OCI-LY1 (cell line): ENCODE measurements at regions not wholly inside any gene's neighbourhood (a gene's known extent, or its start where the extent isn't known, plus 50 kb on each side); places are given as distances from the start of the nearest gene placed in this dataset.
"Not testable (repeated sequence)": the region's sequence is repeated elsewhere in the genome, so short reads cannot be mapped to it uniquely, and the experiment has no call there.

Source experiments
- H2AFZ ChIP-seq: fragments of 200-600 bp; sonication (generic), shearing (Covaris generic); 2 replicates; pipeline ENCODE4 v1.6.0; 2014; ENCODE audit warnings: antibody characterized with exemption, mild to moderate bottlenecking, low read length
- H3F3A ChIP-seq: fragments of 200-600 bp; sonication (generic), shearing (Covaris generic); 2 replicates; pipeline ENCODE4 v1.6.0; 2014; ENCODE audit warnings: mild to moderate bottlenecking, antibody characterized with exemption, low read length, moderate library complexity; ENCODE audit not compliant: insufficient read depth
- H3K27ac ChIP-seq: fragments of 200-600 bp; sonication (generic); 2 replicates; pipeline ENCODE4 v1.5.1; 2014; ENCODE audit warnings: low read length, mixed run types, mild to moderate bottlenecking, low read depth; ENCODE audit not compliant: poor library complexity, severe bottlenecking
- H3K27me3 ChIP-seq: fragments of 200-600 bp; sonication (generic); 2 replicates; pipeline ENCODE4 v1.6.0; 2014; ENCODE audit warnings: antibody characterized with exemption, mild to moderate bottlenecking, low read length, moderate library complexity; ENCODE audit not compliant: insufficient read depth
- H3K36me3 ChIP-seq: fragments of 200-600 bp; sonication (generic); 2 replicates; pipeline ENCODE4 v1.6.1; 2014; ENCODE audit warnings: mild to moderate bottlenecking, antibody characterized with exemption, low read length, moderate library complexity, mixed read lengths; ENCODE audit not compliant: insufficient read depth
- H3K4me1 ChIP-seq: fragments of 200-600 bp; sonication (generic); 2 replicates; pipeline ENCODE4 v1.5.1; 2014; ENCODE audit warnings: mild to moderate bottlenecking, low read length, moderate library complexity; ENCODE audit not compliant: insufficient read depth, severe bottlenecking
- H3K4me2 ChIP-seq: fragments of 200-600 bp; sonication (generic), shearing (Covaris generic); 2 replicates; pipeline ENCODE4 v1.6.1; 2014; ENCODE audit warnings: low read length
- H3K4me3 ChIP-seq: fragments of 200-600 bp; sonication (generic); 2 replicates; pipeline ENCODE4 v1.5.1; 2014; ENCODE audit warnings: low read length, low read depth, mild to moderate bottlenecking, mixed read lengths; ENCODE audit not compliant: poor library complexity, severe bottlenecking
- H3K79me2 ChIP-seq: fragments of 200-600 bp; shearing (Covaris generic); 2 replicates; pipeline ENCODE4 v1.6.1; 2016; ENCODE audit warnings: mixed run types, low read length, mixed read lengths; ENCODE audit not compliant: insufficient read depth
- H3K9ac ChIP-seq: fragments of 200-600 bp; sonication (generic), shearing (Covaris generic); 2 replicates; pipeline ENCODE4 v1.6.1; 2014; ENCODE audit warnings: mild to moderate bottlenecking, low read length, mixed read lengths
- H3K9me2 ChIP-seq: fragments of 200-600 bp; sonication (generic), shearing (Covaris generic); 2 replicates; pipeline ENCODE4 v1.6.1; 2014; ENCODE audit warnings: low read depth, mild to moderate bottlenecking, low read length, mixed read lengths
- H3K9me3 ChIP-seq: fragments of 200-600 bp; shearing (Covaris generic); 2 replicates; pipeline ENCODE4 v1.6.1; 2014; ENCODE audit warnings: low read length, mixed read lengths
- H4K20me1 ChIP-seq: fragments of 200-600 bp; sonication (generic), shearing (Covaris generic); 2 replicates; pipeline ENCODE4 v1.6.0; 2016; ENCODE audit warnings: mild to moderate bottlenecking, low read length; ENCODE audit not compliant: insufficient read depth
- CTCF ChIP-seq: fragments of 200-600 bp; sonication (generic), shearing (Covaris generic); IDR thresholded peaks from 2 replicates; pipeline ENCODE4 v1.5.1; 2017; ENCODE audit warnings: mild to moderate bottlenecking, antibody characterized with exemption, low read length, moderate library complexity, mixed read lengths
- EZH2 ChIP-seq: fragments of 200-600 bp; sonication (generic), shearing (Covaris generic); IDR thresholded peaks from 2 replicates; pipeline ENCODE4 v1.8.0; 2017; ENCODE audit warnings: borderline replicate concordance, mixed run types, mild to moderate bottlenecking, antibody characterized with exemption, low read length, moderate library complexity, mixed read lengths

GRCh38 chr1:208479435-208479834, 235.3 kb upstream of the PLXNA2 start:
- Histone ChIP-seq H3K9me3 (no peaks in the 10 kb centered on the region), H3K4me2 (no peak overlapping the region), H3K9me2 (no peaks in the 10 kb centered on the region), H3K27ac (no peak overlapping the region), H3F3A (no peaks in the 10 kb centered on the region), H3K36me3 (no peaks in the 10 kb centered on the region), H4K20me1 (no peaks in the 10 kb centered on the region), H3K27me3 (no peaks in the 10 kb centered on the region), H3K9ac (no peak overlapping the region), H3K4me3 (no peak overlapping the region), H2AFZ (no peak overlapping the region), H3K79me2 (no peaks in the 10 kb centered on the region), H3K4me1 (no peaks in the 10 kb centered on the region)
- TF ChIP-seq CTCF = no peak
- TF ChIP-seq EZH2 = no peak

- H4K20me1 ChIP-seq = no peaks in the 10 kb centered on the region
- H3F3A ChIP-seq = no peaks in the 10 kb centered on the region
- H3K9me2 ChIP-seq = no peaks in the 10 kb centered on the region
- no peak overlapping the region for H3K4me2 ChIP-seq
- no peak overlapping the region for H3K27ac ChIP-seq
- no peaks in the 10 kb centered on the region for H3K36me3 ChIP-seq
- H3K4me3 ChIP-seq = no peak overlapping the region
- H3K9me3 ChIP-seq = no peaks in the 10 kb centered on the region
- TF ChIP-seq EZH2 = no peak
- TF ChIP-seq CTCF = no peak
- H3K27me3 ChIP-seq = no peaks in the 10 kb centered on the region; the same call in 1 of the 2 replicates
- no peaks in the 10 kb centered on the region for H3K4me1 ChIP-seq
- no peak overlapping the region for H3K9ac ChIP-seq
- H2AFZ ChIP-seq = no peak overlapping the region
- no peaks in the 10 kb centered on the region for H3K79me2 ChIP-seq
Measured at GRCh38 chr1:208485512-208485911, 241.3 kb upstream of the PLXNA2 start.

- no peaks in the 10 kb centered on the region for H3K79me2 ChIP-seq
- no peak overlapping the region for H3K4me3 ChIP-seq
- H4K20me1 ChIP-seq = no peaks in the 10 kb centered on the region
- no peaks in the 10 kb centered on the region; the same call in 1 of the 2 replicates for H3K27me3 ChIP-seq
- H3K9ac ChIP-seq = no peak overlapping the region
- no peaks in the 10 kb centered on the region for H3F3A ChIP-seq
- H3K27ac ChIP-seq = no peak overlapping the region
- TF ChIP-seq EZH2 (no peak), CTCF (no peak)
- no peaks in the 10 kb centered on the region for H3K36me3 ChIP-seq
- H2AFZ ChIP-seq = no peak overlapping the region
- H3K4me1 ChIP-seq = no peaks in the 10 kb centered on the region
- no peaks in the 10 kb centered on the region for H3K9me3 ChIP-seq
- no peaks in the 10 kb centered on the region for H3K9me2 ChIP-seq
- no peak overlapping the region for H3K4me2 ChIP-seq
Measured at GRCh38 chr1:208486677-208487076, 242.5 kb upstream of the PLXNA2 start.

- not testable (repeated sequence) for H3K4me2 ChIP-seq, H3K9me2 ChIP-seq, H3K4me3 ChIP-seq, H3K36me3 ChIP-seq, H3K4me1 ChIP-seq, H2AFZ ChIP-seq, H3F3A ChIP-seq, H3K27me3 ChIP-seq, H4K20me1 ChIP-seq, H3K9me3 ChIP-seq, H3K9ac ChIP-seq, H3K79me2 ChIP-seq, H3K27ac ChIP-seq
Measured at GRCh38 chr1:208488432-208488831, 244.2 kb upstream of the PLXNA2 start.
